Hepatocyte (in vitro differentiated cells): ENCODE measurements at regions not wholly inside any gene's neighbourhood (a gene's known extent, or its start where the extent isn't known, plus 50 kb on each side); places are given as distances from the start of the nearest gene placed in this dataset.

Source experiments
- EZH2 ChIP-seq: fragments of 200-600 bp; sonication (generic); IDR thresholded peaks from 2 replicates; pipeline ENCODE4 v1.6.1; 2016; ENCODE audit warnings: antibody characterized with exemption, mild to moderate bottlenecking, borderline replicate concordance
- TF ChIP-seq, protein P1 (sequence below): fragments of 200-600 bp; sonication (generic); IDR thresholded peaks from 2 replicates; pipeline ENCODE4 v1.5.1; 2016; ENCODE audit warnings: antibody characterized with exemption, mild to moderate bottlenecking; ENCODE audit not compliant: poor library complexity

DNA sequence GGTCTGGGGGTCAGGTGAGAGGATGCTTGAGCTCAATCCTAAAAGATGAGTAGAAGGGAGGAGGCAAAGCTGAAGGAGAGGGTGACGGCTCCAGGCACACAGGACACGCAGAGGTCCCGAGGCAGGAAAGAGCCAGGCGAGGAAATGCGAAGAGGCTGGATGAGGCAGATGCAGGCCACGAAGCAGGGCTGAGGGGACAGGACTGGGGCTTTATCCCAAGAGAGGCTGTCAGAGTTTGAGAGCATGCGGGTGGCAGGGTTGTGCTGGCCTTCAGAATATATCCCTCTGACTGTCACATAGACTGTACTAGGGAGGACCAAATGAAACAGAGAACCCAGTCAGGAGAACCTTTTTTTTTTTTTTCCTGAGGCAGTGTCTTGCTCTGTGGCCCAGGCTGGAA is 100.2 kb downstream of the RMI2 start:
- TF ChIP-seq, protein P1, sequence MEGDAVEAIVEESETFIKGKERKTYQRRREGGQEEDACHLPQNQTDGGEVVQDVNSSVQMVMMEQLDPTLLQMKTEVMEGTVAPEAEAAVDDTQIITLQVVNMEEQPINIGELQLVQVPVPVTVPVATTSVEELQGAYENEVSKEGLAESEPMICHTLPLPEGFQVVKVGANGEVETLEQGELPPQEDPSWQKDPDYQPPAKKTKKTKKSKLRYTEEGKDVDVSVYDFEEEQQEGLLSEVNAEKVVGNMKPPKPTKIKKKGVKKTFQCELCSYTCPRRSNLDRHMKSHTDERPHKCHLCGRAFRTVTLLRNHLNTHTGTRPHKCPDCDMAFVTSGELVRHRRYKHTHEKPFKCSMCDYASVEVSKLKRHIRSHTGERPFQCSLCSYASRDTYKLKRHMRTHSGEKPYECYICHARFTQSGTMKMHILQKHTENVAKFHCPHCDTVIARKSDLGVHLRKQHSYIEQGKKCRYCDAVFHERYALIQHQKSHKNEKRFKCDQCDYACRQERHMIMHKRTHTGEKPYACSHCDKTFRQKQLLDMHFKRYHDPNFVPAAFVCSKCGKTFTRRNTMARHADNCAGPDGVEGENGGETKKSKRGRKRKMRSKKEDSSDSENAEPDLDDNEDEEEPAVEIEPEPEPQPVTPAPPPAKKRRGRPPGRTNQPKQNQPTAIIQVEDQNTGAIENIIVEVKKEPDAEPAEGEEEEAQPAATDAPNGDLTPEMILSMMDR: no peak
- TF ChIP-seq EZH2: no peak
